HG03439 (cell line): ENCODE measurements at regions not wholly inside any gene's neighbourhood (a gene's known extent, or its start where the extent isn't known, plus 50 kb on each side); places are given as distances from the start of the nearest gene placed in this dataset.

Source experiments
- ATAC-seq: cut with Tn5 transposase; IDR thresholded peaks from one replicate; pipeline ENCODE4 v1.9.1; 2021; ENCODE audit warnings: mild to moderate bottlenecking, moderate library complexity; ENCODE audit not compliant: unreplicated experiment

DNA sequence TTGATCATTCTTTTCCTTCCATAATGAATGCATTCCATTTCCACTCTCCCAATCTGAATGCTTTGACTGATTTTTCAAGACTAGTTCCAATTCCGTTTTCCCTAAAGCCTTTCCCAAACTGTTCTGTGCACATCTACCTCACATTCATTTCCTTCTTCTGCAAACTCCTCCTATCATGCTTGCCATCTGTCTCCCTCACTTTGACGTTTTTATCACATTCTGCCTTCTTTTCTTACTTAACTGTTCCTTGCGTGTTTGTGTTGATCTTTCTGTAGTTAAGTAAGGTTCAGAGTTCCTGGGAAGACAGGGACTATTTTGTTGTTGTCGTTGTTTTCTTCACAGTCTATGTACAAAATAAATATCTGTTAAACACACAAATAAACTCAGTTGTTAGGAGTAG lies 179.0 kb downstream of the NXPE2 start:
- ATAC-seq = no peak

DNA sequence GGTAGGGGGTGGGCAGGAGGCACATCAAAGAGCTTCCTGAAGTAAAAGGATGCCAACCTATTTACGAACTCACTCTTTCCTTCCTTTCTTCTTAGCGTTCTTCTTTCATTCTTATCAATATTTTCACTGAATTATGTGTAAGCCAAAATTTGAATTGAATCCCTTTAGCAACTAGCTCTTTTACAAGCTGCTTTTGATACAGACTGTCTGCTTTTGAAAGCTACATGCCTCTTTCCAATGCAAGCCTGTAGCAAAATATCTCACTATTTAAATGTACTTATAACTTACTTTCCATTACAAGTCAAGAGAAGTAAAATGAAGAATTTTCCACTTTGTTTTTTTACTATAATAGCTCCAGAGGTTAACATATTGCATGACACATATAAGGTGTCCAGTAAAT lies 186.6 kb downstream of the NXPE2 start:
- no peak for ATAC-seq

DNA sequence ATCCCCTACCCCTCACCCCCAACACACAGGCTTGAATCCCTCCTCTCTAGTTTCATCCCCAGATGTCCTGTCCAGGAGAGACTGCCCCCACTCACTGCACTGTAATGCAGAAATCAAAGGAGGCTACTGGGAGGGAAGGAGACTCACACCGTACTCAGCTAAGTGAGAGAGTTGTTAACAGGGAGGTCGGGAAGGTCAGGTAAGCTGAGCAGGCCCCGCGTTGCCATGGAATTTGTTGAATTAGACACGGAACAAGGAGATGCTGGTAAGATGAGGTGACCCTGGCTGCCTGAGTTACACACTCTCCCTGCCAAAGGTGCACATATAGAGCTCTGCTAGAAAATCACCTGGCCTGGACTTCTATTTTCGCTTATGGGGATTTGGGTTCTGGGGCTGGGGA lies 197.9 kb downstream of the NXPE2 start:
- no peak for ATAC-seq

DNA sequence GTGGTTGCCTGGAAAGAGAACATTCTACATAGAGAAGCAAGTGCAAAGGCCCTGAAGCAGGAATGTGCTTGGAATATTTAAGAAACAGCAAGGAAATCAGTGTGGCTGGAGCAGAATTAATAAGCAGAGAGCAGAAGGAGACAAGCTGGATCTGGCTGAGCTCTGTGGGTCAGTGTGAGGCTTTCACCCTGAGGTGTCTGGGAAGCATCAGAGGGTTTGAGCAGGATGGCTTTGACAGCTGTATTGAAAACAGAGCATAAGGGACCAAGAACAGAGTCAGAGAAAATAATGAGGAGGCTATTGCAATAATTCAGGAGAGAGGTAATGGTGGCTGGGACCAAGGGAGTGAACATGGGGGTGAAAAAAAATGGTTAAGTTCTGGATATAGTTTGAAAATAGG lies 199.6 kb downstream of the NXPE2 start:
- no peak for ATAC-seq

DNA sequence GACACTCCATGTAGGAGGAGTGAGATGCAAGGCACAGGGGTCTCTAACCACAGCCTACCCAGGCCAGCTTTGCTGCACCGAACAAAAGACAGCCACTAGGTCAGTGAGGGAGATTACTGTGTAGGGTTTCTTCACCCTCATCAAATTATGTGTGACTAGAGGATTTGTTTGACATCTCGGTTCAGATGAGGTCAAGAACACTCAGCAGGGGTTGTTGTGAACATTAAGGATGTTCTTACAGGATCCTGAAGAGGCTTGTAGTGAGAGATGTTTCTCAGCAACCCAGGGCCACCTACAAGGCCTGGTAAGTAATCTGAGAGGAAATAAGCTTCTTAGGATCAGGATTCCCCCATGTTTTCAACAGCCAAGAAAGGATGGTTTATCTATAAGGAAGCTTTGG lies 202.1 kb downstream of the NXPE2 start:
- no peak for ATAC-seq

DNA sequence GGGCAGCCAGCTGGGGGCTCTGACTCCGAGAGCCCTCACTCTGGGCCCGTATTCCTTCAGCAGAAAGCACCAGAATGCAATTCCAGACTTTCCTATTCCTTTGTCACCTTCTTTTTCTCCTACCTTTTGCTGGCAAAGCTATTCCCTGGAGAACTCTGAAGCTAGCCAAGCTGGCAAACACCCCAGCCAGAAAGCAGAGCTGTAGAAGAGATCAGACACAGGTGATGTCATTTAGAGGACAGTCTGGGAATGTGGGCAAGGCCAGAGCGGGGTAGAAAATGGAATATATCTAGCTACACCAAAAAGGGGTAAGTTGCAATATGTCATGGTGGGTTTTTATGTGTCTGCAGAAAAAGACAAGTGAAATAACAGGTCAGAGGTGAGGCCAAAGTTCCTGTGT lies 205.1 kb downstream of the NXPE2 start:
- ATAC-seq = no peak

DNA sequence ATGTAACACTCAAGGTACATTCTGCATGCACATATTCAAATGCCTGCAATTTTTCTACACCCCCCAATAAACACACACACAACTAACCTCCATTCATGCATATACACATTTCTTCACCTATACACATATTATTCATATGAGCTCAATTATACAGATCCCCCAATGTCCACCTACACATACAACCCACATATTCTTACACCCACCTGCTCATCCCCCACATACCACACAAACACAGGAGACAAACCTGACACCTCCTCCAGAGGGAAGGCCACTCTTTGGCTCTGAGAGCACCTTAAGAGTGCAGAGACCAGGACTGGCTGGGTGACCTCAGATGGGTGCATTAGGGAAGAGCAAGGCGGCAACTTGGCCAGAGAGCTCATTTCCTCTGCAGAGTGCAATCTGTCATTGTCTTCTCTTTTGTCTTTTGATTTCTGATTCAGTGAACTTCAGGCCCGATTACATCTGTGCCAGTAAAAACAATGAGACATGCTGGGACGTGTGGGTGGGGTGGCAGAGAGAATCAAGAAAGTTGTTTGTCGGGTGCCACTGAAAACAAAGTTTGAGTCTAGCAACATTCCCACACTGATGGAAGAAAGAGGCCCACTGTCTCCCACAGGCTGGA lies 208.4 kb downstream of the NXPE2 start:
- ATAC-seq = no peak

DNA sequence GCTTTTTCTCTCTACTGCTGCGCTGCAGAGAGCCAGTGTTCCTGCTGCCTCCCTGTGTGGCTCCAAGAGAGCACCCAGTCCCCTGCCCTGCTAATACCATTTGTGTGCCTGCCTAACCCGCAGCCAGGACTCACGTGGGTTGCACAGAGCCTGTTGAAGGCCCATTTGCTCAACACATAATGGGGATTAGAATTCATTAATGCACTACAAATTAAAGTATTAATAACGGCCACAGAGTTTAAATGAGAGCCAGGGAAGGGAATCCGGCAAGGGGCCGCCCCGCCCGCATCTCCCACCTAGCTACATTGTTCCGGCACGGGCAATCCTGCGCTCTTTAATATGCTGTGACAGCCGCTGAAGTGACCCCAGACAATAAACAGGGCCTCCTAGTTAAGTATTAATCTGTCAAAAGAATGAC lies 211.3 kb downstream of the NXPE2 start:
- ATAC-seq = no peak

DNA sequence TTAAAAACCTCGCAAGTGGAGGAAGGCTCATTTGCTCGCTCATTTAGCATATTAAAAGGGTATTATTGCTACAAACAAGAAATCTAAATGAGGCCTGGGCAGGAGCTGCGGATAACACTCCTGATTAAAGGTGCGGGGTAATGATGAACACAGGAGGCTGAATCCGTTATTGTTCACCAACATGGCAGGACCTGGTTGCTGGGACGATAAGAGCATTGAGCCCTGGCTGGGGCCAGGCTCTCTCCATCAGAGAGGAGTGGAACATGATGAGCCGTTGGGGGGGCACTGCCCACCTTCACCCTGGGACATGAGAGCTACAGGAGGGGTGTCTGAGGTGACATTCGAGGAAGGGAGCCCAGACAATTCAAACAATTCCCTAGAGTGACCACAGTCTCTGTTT lies 211.7 kb downstream of the NXPE2 start:
- no peak for ATAC-seq

DNA sequence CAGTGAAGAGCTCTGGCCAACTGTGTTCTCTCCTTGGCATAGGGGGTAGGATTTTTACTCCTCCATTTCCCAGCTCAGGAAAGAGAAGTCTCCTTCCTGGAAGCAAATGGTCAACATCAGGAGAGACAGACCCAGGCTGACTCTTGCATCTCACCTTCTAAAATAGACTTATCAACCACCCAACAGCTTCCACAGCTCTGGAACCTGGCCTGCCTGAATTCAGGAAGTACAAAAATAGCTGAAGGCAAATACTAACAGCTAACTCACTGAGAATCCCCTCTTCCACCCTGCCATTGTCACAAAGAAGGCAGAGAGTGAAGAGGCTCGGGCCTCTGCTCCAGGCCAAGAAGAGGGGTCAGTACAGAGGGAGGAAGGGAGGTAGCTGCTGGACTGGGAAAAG lies 213.6 kb downstream of the NXPE2 start:
- ATAC-seq = no peak

DNA sequence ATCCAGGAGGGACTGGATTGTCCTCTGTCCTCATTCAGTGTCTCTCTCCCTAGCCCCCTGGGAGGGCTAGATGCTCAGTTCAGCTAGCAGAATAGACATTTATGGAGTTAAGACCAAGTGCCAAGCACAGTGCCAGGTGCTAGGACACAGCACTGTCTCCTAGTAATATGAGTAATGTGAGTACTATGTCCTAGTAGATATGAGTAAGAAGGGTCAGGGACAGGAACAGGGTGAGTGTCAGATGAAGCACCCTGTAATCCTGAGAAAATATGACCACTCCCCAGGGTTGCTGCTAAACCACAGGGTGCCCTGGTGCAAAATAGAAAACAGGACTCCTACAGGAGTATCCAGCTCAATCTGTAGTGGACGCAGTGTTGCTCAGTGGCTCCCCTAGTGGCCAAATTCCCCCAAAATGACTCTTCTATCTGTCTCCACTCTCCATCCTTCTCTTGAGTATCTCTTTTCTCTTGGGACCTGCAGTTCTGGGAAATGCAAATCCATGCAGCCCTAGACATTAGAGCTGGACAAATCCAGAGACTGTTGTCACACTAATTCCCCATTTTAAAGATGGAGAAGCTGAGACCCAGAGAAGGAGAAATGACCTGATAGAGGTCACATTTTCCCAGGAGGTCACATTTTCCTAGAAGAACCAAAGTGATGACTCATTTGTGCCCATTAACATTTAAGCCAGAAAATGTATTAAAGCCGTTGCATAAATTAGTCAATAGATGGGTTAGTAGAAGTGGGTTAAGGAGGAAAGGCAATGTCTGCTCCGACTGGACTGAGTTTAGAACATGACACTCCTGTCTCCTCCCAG lies 214.3 kb downstream of the NXPE2 start:
- no peak for ATAC-seq

DNA sequence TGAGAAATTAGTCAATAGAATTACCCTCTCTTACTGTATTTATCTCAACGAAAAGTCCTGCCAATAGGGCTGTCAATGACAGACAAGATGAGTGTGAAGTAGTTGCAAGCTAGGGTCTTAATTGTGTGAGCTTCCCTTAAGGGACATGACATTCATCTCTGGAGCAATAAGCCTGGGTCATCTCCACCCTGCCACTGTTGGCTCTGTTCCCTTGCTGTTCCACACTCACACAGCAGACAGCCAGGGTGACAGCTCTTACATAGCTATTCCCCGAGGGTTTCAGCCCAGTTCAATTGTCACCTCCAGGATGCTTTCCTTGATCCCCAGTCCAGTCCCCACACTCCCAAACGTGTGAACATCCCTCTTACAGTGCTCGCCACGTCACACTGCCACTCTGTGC lies 215.0 kb downstream of the NXPE2 start:
- ATAC-seq = no peak

DNA sequence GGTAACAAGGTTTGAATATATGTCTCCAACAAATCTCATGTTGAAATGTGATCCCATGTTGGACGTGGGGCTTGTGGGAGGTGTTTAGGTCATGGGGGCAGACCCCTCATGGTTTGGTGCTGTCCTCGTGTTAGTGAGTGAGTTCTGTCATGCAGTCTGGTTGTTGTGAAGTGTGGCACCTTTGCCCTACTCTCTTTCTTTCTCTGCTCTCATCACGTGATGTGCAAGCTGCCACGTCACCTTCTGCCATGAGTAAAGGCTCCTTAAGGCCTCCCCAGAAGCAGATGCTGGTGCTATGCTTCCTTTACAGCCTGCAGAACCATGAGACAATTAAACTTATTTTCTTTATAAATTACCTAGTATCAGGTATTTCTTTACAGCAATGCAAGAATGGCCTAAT lies 218.3 kb downstream of the NXPE2 start:
- no peak for ATAC-seq

DNA sequence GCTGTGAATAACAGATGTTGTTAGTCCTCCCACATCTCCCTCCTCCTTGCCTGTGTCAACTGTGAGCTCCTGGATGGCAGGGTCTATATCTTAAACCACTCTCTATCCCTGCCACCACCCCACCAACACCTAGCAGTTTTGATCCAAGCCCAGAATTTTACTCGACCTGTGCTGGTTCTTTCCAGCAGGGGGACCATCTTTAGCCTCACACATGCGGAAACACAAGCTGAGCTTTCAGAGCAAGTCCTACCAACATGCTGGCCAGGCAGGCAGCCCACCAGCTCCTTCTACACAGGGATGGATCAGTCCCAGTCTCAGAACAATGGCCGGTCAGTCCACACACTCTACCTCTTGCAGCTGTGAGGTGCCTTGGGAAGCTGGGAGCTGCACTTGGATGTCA lies 231.5 kb downstream of the NXPE2 start:
- ATAC-seq = no peak

DNA sequence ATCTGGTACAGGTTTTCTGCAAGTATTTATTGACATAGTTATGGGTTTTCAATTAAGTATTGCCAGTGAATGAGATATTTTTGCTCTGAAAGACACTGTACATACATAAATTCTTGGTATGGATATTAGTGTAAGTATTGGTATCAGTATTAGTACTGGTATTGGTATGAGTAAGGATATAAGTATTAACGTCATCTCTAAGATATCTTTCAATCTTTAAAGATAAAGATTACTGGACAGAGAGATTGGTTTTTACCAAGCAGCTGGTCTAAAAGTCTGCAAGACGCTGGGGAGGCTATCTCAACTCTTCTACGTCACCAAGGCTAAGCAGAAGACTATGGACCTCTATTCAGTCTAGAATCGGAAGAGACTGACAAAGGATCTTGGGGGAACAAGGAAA lies 234.5 kb downstream of the NXPE2 start:
- peak; percentile 88 for ATAC-seq

DNA sequence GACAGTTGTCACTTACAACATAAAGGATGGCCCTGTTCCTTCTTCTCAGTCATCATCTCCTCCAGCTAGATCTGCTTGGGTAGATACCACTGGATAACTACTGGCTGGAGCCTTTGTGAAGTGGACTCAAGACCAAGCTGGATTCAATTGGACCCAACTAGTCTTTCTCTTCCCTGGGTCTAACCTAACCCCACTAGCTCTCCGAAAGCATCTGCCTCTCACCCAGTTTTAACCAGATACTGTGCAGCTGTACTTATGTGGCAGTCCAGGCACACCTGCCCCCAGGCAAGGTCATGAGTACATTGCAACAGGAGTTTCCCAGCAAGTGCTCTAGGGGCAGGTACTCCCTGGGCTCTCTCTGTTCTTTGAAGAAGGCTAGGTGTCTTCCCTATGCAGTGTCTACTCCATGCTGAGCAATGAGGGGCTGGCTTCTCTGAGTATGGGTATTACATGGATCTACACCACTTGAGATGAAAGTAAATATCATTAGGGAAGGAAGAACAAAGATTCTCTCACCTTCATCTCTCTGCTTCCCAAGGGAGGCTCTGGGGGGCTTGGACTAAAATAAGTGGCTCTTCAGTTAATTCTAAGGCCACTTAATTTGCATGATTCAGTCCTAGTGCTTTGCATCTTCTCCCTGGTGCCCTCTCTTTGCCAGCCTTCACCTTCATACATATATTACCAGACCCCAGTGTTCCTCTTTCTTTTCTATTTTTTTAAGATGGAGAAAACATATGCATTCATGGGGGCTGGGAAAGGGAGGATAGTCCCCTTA lies 236.1 kb downstream of the NXPE2 start:
- ATAC-seq = no peak

DNA sequence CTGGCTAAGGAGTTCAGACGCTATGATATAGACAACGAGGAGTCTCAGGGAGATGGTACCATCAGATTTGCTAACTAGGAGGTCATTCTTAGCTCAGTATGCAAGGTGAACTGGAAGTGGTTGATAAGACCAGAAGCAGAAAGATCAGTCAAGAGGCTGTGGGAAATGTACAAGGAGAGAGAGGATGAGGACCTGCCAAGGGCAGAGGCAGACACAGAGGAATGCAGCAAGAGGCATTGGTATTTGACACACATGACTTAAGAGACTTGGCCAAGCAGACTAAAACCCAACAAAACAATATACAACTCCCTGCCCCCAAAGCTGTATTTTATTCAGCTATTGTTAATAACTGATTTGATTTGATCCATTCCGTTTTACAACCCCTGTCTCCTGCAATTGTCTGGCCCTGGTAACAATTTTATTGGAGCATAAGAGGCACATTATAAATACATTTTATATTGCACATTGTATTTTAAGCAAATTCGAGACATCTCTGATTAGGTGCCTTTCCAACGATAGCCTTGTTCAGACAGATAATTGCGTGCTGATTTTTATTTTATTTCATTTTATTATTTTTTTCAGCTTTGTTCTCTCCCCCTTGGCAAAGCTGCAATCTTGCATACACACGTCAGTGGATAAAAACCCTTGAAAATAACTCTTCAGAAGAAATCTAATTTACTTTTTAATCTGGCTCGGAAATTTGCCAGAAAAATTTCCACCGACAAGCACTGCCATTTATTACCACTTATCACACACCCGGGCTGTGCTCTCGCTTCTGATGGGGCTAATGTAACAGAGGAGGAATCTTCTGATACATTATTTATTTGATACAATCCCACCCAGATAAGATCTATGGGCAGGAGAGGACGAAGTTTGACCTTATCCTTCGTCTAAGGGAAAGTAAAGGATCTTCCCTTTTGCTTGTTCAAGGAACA lies 237.8 kb downstream of the NXPE2 start:
- ATAC-seq = no peak

DNA sequence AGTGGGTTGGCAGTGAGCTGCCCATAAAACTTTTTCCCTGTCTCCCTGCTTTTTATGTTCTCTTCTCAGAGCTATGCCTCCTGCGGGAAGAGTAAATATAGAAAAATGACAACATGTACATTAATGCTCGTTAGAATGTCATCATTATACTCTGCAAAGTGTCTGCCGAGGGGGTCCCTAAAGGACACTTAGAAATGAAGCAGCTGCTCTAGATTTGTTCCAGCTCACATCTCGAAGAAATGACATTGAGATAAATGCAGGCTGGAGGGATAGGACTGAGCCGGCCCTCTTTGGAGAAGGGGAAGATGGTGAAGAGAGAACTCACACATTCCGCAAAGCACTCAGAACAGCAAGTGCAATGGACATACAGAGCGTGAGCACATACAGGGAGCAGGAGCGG lies 240.0 kb downstream of the NXPE2 start:
- ATAC-seq = no peak

DNA sequence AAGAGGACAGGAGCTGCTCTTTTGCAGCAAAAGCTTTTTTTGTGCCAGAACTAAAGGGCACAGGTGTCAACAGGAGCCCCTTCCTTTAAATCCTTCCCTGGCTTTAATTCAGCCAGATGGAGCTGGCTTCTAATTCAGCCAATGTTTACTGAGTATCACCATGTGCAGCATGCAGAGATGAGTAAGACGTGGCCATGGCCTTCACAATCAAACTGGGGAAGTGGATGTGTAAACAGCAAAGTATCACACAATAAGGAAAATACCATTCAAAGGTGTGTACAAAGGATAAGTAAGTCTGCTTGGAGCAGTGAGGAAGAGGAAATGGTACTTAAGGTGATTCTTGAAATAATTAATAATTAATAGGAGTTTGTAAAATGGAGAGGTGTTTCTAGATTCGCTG lies 243.4 kb downstream of the NXPE2 start:
- no peak for ATAC-seq

DNA sequence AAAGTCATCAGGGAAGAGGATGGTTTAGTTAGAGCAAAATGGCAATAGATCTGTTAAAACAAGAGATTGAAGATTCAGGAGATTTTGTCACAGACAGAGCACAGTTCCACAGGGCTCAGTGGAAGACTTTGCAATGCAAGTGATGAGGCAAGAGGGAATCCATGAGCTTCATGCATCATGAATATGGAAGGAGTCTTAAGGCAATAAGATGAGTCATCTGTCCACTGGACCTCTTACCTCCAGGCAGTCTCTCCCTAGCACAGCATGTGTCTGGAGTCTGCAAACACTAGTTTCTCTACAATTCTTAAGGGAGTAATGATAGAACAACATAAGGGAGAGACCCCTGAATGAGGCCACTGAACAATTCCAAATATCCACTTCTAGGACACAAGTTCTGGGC lies 245.7 kb downstream of the NXPE2 start:
- no peak for ATAC-seq

DNA sequence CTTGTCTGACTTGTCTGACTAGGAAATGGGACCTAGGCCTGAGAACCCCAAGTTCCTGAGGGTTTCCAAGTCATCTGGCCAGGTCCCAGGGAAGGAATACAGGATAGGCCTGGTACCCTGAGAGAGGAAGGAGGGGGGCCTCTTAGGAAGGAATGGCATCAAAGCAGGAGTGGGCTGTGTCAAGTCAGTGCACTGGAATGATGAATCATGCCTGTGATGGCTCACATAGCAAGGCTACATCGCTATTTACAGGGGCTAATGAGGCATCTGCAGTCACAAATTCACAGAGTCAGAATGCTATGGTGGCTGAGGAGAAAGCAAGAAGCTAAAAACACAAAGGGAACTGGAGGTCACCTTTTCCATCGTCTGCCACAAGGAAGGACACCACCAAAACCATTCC lies 247.3 kb downstream of the NXPE2 start:
- ATAC-seq = no peak
